ENCODE measurements at regions not wholly inside any gene's neighbourhood (a gene's known extent, or its start where the extent isn't known, plus 50 kb on each side); places are given as distances from the start of the nearest gene placed in this dataset.
A peak's percentile ranks its signal among the peaks of the same experiment; 100 is the strongest.

- Histone ChIP-seq H2AFZ (ENCODE audit: low read length) (no peak overlapping the region), H3K4me1 (ENCODE audit: insufficient read depth, low read length) (no peaks in the 10 kb centered on the region), H3K4me3 (replicated peaks in 1 of 3; ENCODE audit: insufficient read depth in 1 of 3, low read depth in 2 of 3, low read length in 3 of 3) (no peak overlapping the region), H3K4me2 (ENCODE audit: low read depth, low read length) (no peak overlapping the region), H3K36me3 (replicated peaks in 1 of 2; ENCODE audit: control insufficient read depth in 1 of 2, insufficient read depth in 2 of 2, low read length in 2 of 2) (no peaks in the 10 kb centered on the region), H3K9me3 (ENCODE audit: low read length) (no peaks in the 10 kb centered on the region), H3K27me3 (ENCODE audit: control insufficient read depth in 1 of 2, insufficient read depth in 2 of 2, low read length in 2 of 2) (no peaks in the 10 kb centered on the region), H3K79me2 (ENCODE audit: insufficient read depth, low read length) (no peaks in the 10 kb centered on the region), H3K27ac (ENCODE audit: extremely low read length, insufficient read depth, low read length) (no peak overlapping the region), H3K9ac (ENCODE audit: insufficient read depth, low read depth, low read length) (no peak overlapping the region), H4K20me1 (ENCODE audit: insufficient read depth, low read length) (no peaks in the 10 kb centered on the region)
- POLR2A ChIA-PET: no interaction called here
- no TSS peak for BruUV-seq (replicated peaks)
- intact Hi-C loops (cut with micrococcal nuclease; ENCODE audit: unreplicated experiment): no loop called here
- ATAC-seq (no peak), FAIRE-seq (no peak), DNase-seq (ENCODE audit: low spot score) (no peak)
- CTCF ChIA-PET (ENCODE audit: low intra/inter-chr PET ratio, low total read pairs): no interaction called here
- 0% methylated on average over 1 of the region's 1 CpG for WGBS (ENCODE audit: low lambda C conversion rate)
- TF ChIP-seq MAFF (IDR thresholded peaks at IDR 0.05; ENCODE audit: low read depth, low read length) (peak; percentile 70), ZNF33A (CRISPR knock-in tag; IDR thresholded peaks at IDR 0.05; ENCODE audit: borderline replicate concordance) (no peak), MAFK (conservative IDR thresholded peaks at IDR 0.05 in 1 of 2, IDR thresholded peaks at IDR 0.05 in 1 of 2; ENCODE audit: low read length in 2 of 2) (peak; percentile 21 to 82; a peak in 3 of 4 replicates)
- in situ Hi-C loops (cut with HindIII; ENCODE audit: extremely low pct_ligation_motif_present, low pct_unique_long_range_greater_than_20kb): no loop called here
These were observed 365.2 kb upstream of the IGFBP7 start for GRCh38 chr4:57475424-57475823.

DNA sequence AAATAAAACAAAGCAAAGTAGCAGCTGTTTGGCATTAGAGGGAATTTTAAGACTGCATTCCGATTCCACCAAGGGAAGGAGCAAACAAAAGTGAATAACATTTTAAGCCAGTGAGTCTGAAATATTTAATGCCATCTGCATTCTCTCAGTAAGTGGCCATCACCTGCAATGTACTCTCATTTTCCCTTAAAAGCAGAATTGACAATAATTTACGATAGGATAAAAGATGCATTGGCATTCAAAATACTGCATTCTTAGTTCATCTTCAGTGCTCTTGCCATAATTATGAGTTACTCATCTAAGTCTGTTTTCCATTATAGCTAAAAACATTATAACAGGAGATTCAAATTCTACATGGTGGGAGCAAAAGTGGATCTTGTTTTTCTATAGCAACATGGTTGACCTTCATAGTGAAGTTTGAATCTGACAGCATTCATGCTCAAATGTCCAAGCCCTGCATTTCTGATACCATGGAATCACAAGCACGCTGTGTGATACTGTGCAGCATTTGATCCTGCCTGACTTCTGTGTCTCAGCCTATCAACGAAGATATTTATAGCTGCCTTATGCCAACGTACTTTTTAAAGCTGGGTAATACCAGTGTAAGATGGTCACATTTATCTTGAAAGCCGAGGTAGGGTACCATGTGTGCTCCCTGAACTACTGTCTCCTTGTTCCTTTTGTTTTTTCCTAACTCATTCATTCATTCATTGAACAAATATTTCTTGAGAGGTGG, 355.3 kb upstream of the IGFBP7 start:
- Histone ChIP-seq H3K9me3 (ENCODE audit: low read length) (no peaks in the 10 kb centered on the region), H3K4me3 (replicated peaks in 1 of 3; ENCODE audit: insufficient read depth in 1 of 3, low read depth in 2 of 3, low read length in 3 of 3) (no peak overlapping the region), H3K79me2 (ENCODE audit: insufficient read depth, low read length) (no peaks in the 10 kb centered on the region), H2AFZ (ENCODE audit: low read length) (no peak overlapping the region), H3K36me3 (replicated peaks in 1 of 2; ENCODE audit: control insufficient read depth in 1 of 2, insufficient read depth in 2 of 2, low read length in 2 of 2) (no peaks in the 10 kb centered on the region), H4K20me1 (ENCODE audit: insufficient read depth, low read length) (no peaks in the 10 kb centered on the region), H3K4me1 (ENCODE audit: insufficient read depth, low read length) (no peaks in the 10 kb centered on the region), H3K9ac (ENCODE audit: insufficient read depth, low read depth, low read length) (no peak overlapping the region), H3K27me3 (ENCODE audit: control insufficient read depth in 1 of 2, insufficient read depth in 2 of 2, low read length in 2 of 2) (no peaks in the 10 kb centered on the region), H3K27ac (ENCODE audit: extremely low read length, insufficient read depth, low read length) (no peak overlapping the region), H3K4me2 (ENCODE audit: low read depth, low read length) (no peak overlapping the region)
- intact Hi-C loops (cut with micrococcal nuclease; ENCODE audit: unreplicated experiment) (no loop called here), in situ Hi-C loops (cut with HindIII; ENCODE audit: extremely low pct_ligation_motif_present, low pct_unique_long_range_greater_than_20kb) (no loop called here)
- no TSS peak for BruUV-seq (replicated peaks)
- DNase-seq (ENCODE audit: low spot score) (no peak), FAIRE-seq (no peak), ATAC-seq (no peak)
- ChIA-PET CTCF (ENCODE audit: low intra/inter-chr PET ratio, low total read pairs) (no interaction called here), POLR2A (no interaction called here)
- TF ChIP-seq KMT2B (CRISPR knock-in tag; IDR thresholded peaks at IDR 0.05) (no peak), KDM2A (CRISPR knock-in tag; IDR thresholded peaks at IDR 0.05; ENCODE audit: borderline replicate concordance, low read depth) (no peak), JARID2 (CRISPR knock-in tag; IDR thresholded peaks at IDR 0.05; ENCODE audit: insufficient replicate concordance) (no peak)
- WGBS (ENCODE audit: low lambda C conversion rate): 5% methylated on average over 6 of the region's 6 CpGs

Data from HepG2 (cell line).